Suppressor macrophage treated with lipopolysaccharide for 1 hour (primary cell): ENCODE measurements at regions not wholly inside any gene's neighbourhood (a gene's known extent, or its start where the extent isn't known, plus 50 kb on each side); places are given as distances from the start of the nearest gene placed in this dataset.
"Not testable (repeated sequence)": the region's sequence is repeated elsewhere in the genome, so short reads cannot be mapped to it uniquely, and the experiment has no call there.

Source experiments
- DNase-seq, 3 donors: peaks; one replicate each; pipeline ENCODE4 v3.0.0-alpha.2; 2020 to 2022

GRCh38 chr6:119428633-119429032 is 79.1 kb upstream of the MAN1A1 start:
- no peak for DNase-seq

GRCh38 chr6:119426619-119427018 is 77.1 kb upstream of the MAN1A1 start:
- no peak for DNase-seq

- no peak for DNase-seq
Observed at GRCh38 chr6:119423996-119424395, 74.4 kb upstream of the MAN1A1 start.

GRCh38 chr6:119418084-119418483 is 68.5 kb upstream of the MAN1A1 start:
- not testable (repeated sequence) for DNase-seq

GRCh38 chr6:119407156-119407555 is 57.6 kb upstream of the MAN1A1 start:
- no peak for DNase-seq

GRCh38 chr6:119405114-119405513 is 55.6 kb upstream of the MAN1A1 start:
- not testable (repeated sequence) for DNase-seq
